AG04449 (cell line): ENCODE measurements at regions not wholly inside any gene's neighbourhood (a gene's known extent, or its start where the extent isn't known, plus 50 kb on each side); places are given as distances from the start of the nearest gene placed in this dataset.

Source experiments
- CTCF ChIA-PET: fragments of 350-600 bp; formaldehyde crosslinking; extraction: SDS; loops from one replicate; lab custom pipeline; 2021; ENCODE audit warnings: antibody characterized with exemption; lab: Yijun Ruan, JAX
- POLR2A ChIA-PET: fragments of 400-600, 350-600 bp; formaldehyde crosslinking; extraction: SDS; loops from one replicate; lab custom pipeline; 2020; ENCODE audit warnings: antibody characterized with exemption, inconsistent platforms; lab: Yijun Ruan, JAX
- DNase-seq: peaks from one replicate; pipeline ENCODE4 v3.0.0-alpha.2; 2010; ENCODE audit warnings: low read depth, low spot score
- H3K4me3 ChIP-seq: 2 replicates; pipeline ENCODE4 v1.5.1; 2011; ENCODE audit warnings: low read depth, mild to moderate bottlenecking, control low read depth, low read length
- TF ChIP-seq, protein P1 (sequence below): IDR thresholded peaks from one replicate; pipeline ENCODE4 v1.5.1; 2011; ENCODE audit warnings: mild to moderate bottlenecking, moderate library complexity, low read length, control low read depth, inconsistent platforms; ENCODE audit not compliant: insufficient read depth; ENCODE audit errors: missing control alignments

DNA sequence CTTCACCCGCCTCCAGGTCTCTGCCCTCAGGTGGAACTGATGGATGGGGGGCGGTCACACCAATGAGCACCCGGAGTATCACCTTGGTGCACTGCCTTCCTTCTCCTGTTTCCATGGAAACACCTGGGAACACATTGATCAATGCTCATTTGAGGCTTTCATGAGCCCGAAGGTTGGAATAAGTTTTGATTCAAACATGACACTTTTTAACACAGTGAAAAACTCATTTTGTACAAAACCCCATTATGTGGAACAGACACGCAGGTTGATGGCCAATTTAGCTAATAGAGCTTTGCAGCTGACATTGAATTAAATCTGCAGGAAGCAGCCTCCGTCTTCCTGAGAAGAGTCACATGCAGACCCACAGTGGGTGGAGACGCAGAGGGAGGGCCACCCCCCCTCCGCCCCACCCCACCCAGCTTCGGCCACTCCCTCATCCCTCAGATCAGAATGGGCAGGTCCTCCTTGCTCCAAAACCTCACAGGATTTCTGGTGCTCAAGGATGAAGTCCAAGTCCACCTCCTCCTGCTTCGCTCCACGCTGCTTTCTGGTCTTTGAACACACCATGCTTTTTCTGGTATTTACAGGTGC, 96.0 kb upstream of the MYCN start:
- TF ChIP-seq, protein P1, sequence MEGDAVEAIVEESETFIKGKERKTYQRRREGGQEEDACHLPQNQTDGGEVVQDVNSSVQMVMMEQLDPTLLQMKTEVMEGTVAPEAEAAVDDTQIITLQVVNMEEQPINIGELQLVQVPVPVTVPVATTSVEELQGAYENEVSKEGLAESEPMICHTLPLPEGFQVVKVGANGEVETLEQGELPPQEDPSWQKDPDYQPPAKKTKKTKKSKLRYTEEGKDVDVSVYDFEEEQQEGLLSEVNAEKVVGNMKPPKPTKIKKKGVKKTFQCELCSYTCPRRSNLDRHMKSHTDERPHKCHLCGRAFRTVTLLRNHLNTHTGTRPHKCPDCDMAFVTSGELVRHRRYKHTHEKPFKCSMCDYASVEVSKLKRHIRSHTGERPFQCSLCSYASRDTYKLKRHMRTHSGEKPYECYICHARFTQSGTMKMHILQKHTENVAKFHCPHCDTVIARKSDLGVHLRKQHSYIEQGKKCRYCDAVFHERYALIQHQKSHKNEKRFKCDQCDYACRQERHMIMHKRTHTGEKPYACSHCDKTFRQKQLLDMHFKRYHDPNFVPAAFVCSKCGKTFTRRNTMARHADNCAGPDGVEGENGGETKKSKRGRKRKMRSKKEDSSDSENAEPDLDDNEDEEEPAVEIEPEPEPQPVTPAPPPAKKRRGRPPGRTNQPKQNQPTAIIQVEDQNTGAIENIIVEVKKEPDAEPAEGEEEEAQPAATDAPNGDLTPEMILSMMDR = no peak
- ChIA-PET POLR2A (no interaction called here), CTCF (no interaction called here)
- DNase-seq = no peak
- no peak overlapping the region for H3K4me3 ChIP-seq

DNA sequence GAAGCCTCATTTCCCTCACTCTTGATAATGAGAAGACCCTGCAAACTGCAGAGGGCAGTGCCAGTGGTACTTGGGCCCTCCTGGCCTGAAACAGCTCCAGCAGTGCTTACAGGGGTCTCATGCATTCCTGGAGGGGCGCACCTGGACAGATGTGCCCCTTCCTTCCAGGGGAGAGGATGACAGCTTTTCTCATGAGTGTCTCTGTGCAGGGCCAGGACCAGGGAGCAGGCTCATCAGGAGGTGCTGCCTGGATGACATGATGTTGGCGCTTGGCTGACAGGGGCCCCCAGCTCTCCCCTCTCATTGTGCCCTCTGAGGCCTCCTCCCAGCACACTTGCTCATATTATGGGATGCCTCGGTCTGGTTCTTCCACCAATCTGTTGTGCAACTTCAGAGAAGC, 95.1 kb upstream of the MYCN start:
- ChIA-PET POLR2A (no interaction called here), CTCF (no interaction called here)
- H3K4me3 ChIP-seq = no peak overlapping the region
- no peak for DNase-seq
- TF ChIP-seq, protein P1 = no peak

DNA sequence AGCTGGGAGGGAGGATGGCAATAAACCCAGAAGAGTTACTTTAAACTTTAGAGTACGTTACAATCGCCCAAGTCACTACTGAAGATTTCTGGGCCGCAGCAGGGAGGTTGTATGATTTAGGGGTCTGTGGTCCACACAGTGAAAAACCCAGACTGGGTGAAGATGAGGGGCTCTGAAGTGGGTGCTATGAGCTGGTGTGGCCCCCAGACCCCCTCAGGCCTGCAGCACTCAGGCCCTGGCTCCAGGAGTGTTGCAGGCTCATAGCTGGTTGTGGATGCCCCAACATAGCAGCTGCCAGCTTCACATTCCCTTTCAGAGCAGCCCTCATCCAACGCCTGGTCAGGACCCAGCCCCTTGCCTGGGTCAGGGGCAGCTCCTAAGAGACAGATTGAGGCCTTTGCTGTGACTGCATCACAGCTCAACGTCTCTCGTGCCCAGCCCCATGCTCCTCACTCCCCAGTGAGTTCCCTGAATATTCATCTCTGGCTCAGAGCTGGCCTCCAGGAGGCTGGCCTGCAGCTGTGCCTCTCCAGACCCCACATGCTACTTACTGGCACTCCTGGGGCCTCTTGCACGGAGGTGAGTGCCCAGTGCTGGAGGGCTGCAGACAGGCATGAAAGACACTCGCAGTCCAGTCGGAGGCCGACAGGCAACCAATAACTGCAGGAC, 94.5 kb upstream of the MYCN start:
- ChIA-PET POLR2A (no interaction called here), CTCF (no interaction called here)
- no peak overlapping the region for H3K4me3 ChIP-seq
- no peak for DNase-seq
- TF ChIP-seq, protein P1 = no peak

DNA sequence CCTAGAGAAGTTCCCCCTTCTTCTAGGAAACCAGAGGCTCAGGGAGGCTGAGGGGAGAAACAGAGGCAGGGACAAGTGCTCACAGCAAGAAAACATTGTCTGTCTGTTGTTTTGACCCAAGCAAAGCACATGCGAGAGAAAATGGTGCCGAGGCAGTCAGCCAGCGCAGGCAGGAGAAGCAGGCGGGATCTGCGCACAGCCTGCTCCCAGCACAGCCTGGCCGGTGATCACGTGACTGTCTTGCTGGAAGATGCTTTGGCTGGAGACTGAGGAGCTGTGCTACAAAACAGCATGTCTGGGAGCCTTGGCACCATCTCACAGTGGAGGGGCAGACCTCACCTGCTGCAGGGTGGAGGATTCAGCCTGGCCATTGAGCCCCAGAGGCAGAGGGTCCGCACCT, 93.7 kb upstream of the MYCN start:
- DNase-seq = no peak
- POLR2A ChIA-PET = no interaction called here
- H3K4me3 ChIP-seq = no peak overlapping the region
- TF ChIP-seq, protein P1 = no peak
- CTCF ChIA-PET = no interaction called here

DNA sequence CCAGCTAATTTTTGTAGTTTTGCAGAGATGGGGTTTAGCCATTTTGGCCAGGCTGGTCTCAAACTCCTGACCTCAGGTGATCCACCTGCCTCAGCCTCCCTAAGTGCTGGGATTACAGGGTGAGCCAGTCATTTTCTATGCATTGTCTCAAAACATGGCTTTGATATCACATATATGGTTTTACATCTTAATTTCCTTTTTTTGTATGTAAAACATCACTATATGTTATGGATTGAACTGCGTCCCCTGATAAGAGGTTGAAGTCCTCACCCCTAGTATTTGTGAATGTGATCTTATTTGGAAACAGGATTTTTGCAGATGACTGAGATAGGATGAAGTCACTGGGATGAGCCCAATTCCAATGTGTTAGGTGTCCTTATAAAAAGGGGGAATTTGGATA, 89.8 kb upstream of the MYCN start:
- TF ChIP-seq, protein P1 = no peak

DNA sequence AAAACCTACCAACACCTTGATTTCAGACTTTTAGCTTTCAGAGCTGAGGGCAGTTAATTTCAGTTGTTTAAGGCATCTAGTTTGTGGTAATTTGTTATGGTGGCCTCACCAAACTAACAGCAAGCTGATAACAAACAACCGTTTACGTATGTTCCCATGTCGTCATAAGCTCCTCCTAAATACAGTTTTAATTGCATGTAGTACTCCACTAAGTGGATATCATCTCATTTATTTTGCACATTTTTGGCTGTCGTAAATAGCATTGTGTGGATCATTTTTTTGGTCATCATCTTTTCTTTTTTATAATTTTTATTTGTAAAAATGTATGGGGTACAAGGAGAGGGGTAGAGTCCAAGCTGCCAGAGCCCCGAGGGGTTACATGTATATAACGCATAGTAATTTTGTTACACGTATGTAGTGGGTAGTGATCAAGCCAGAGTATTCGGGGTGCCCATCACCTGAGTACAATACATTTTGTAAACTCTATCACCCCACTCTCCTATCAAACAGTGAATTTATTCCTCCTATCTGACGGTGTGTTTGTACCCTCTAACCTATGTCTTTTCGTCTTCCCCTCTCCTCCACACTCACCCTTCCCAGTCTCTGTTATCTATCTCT, 89.2 kb upstream of the MYCN start:
- H3K4me3 ChIP-seq = no peak overlapping the region
- ChIA-PET POLR2A (no interaction called here), CTCF (no interaction called here)
- TF ChIP-seq, protein P1 = no peak
- DNase-seq = no peak

More for the DNA sequence above, 89.8 kb upstream of the MYCN start:
- ChIA-PET CTCF (no interaction called here), POLR2A (no interaction called here)
- H3K4me3 ChIP-seq = no peak overlapping the region
- DNase-seq = no peak
